CD4-positive, alpha-beta T cell treated with Interleukin-4 for 1 hour (primary cell): ENCODE measurements at regions not wholly inside any gene's neighbourhood (a gene's known extent, or its start where the extent isn't known, plus 50 kb on each side); places are given as distances from the start of the nearest gene placed in this dataset.

Source experiments
- DNase-seq, 2 donors: peaks; one replicate each; pipeline ENCODE4 v3.0.0-alpha.2; 2020 to 2022

- DNase-seq = no peak
Observed at GRCh38 chr10:118246332-118247295, 95.5 kb downstream of the FAM204A start.

GRCh38 chr10:118243907-118244306 is 98.2 kb downstream of the FAM204A start:
- no peak for DNase-seq

- peak; percentile 52 to 60 for DNase-seq
Observed at GRCh38 chr10:118241229-118242137, 100.6 kb downstream of the FAM204A start.

GRCh38 chr10:118239236-118239630 is 102.9 kb downstream of the FAM204A start:
- DNase-seq = no peak

- no peak for DNase-seq
Observed at GRCh38 chr10:118238573-118239235, 103.4 kb downstream of the FAM204A start.

- no peak for DNase-seq
Observed at GRCh38 chr10:118237930-118238329, 104.2 kb downstream of the FAM204A start.

GRCh38 chr10:118234683-118235082 is 107.4 kb downstream of the FAM204A start:
- no peak for DNase-seq

GRCh38 chr10:118220346-118220850 is 121.7 kb downstream of the FAM204A start:
- DNase-seq = no peak

- no peak for DNase-seq
Observed at GRCh38 chr10:118218562-118218961, 123.6 kb downstream of the FAM204A start.

GRCh38 chr10:118216571-118217170 is 125.5 kb downstream of the FAM204A start:
- no peak for DNase-seq

GRCh38 chr10:118216020-118216419 is 126.1 kb downstream of the FAM204A start:
- no peak for DNase-seq

- no peak for DNase-seq
Observed at GRCh38 chr10:118214776-118215175, 127.3 kb downstream of the FAM204A start.

- no peak for DNase-seq
Observed at GRCh38 chr10:118213436-118213835, 128.7 kb downstream of the FAM204A start.

- DNase-seq = no peak
Observed at GRCh38 chr10:118210276-118210675, 131.8 kb downstream of the FAM204A start.

- no peak for DNase-seq
Observed at GRCh38 chr10:118209215-118209614, 132.9 kb downstream of the FAM204A start.

- DNase-seq = no peak
Observed at GRCh38 chr10:118207470-118208007, 134.6 kb downstream of the FAM204A start.

- no peak for DNase-seq
Observed at GRCh38 chr10:118204292-118204943, 137.7 kb downstream of the FAM204A start.

- DNase-seq = no peak
Observed at GRCh38 chr10:118203461-118203860, 138.7 kb downstream of the FAM204A start.

GRCh38 chr10:118195729-118196128 is 146.4 kb downstream of the FAM204A start:
- DNase-seq = no peak

GRCh38 chr10:118193642-118194041 is 146.9 kb upstream of the RAB11FIP2 start:
- no peak for DNase-seq

- DNase-seq = no peak
Observed at GRCh38 chr10:118181021-118181420, 134.3 kb upstream of the RAB11FIP2 start.
